ENCODE measurements at regions not wholly inside any gene's neighbourhood (a gene's known extent, or its start where the extent isn't known, plus 50 kb on each side); places are given as distances from the start of the nearest gene placed in this dataset.

DNA sequence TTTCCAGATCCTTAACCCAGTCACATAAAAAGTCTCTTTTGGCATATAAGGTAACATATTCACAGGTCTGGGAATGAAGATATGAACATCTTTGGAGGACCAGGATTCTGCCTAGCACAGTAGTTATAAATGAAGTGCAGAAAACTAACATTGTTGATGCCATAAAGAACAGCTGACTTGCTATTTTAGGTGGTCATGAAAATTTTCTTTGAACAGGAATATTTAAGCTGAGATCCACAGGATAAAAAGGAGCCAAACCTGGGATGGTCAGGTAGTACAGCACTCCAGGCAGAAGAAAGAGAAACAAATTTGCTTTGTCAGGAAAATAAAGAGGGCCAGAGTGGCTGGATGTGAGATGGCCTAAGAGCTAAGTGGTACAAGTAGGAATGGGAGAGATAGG, 80.0 kb downstream of the CENPW start:
- no peak for DNase-seq

DNA sequence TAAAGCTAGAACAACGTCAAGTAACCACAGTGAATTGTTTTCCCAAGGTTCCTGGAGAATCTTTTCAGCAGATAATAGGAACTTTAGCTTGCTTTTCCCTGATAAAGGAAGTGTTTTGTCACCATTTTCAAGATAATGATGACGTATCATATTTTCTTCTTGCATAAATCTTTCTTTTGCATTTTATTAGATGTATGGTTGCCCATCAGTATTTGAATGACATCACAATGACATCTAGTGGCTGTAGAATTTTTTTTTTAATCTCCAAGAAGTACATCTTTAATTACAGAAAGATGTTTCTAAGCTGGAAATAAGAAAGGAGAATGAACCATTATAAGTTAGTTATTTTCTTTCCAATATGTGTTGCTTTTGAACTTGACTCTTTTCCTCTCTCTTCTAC, 83.0 kb downstream of the CENPW start:
- DNase-seq, result no peak

DNA sequence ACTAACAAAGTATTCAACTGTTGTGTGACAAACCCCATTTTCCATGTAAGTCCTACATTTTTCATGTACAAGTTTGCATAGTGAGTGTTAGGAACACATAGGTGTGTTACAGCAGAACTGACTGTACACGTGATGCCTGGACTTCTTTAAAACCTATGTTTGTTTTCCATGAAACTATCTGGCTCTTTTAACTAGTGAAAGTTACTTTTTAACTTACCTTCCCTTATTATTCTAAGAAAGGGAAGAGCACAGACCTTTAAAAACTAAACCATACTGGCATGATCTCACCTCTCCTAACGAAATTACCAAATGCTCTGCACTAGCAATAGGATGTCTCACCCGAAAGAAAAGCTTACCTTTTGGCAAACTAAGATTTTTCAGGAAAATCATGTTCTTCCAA, 87.8 kb downstream of the CENPW start:
- DNase-seq, result no peak

DNA sequence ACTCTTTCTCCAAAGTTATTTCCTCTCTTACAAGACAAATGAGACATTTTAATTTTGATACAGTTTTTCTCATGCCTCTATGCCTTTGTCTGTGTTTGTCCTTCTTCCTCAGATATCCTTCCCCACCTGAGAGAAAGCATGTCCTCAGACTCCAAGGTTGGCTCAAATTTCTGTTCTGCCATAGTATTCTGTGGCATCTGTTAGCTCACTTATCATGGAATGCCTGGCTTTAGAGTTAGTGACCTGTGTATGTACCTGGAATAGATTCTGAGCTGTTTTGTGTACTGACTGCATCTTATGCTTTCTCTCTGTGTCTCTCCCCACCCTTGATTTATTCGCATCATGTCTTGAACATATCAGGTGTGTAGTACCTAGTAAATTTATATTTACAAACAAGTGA, 90.0 kb downstream of the CENPW start:
- no peak for DNase-seq

DNA sequence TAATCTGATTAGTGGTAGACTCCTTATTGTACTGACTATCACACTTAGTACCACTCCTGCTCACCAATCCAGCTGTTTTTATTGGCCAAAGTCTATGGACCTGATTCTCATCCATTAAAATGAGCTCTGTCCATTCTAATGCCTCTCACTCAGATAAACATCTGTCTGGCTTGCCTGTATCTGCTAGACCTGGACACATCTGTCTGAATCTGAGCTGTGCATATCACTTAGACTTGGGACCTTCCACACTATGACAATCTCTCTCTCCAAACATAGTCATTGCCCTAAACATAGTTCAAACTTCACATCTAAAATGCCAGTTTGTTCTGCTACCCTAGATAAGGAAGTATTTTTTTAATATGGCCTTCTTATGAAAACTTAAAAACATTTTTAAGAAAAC, 92.6 kb downstream of the CENPW start:
- no peak for DNase-seq

DNA sequence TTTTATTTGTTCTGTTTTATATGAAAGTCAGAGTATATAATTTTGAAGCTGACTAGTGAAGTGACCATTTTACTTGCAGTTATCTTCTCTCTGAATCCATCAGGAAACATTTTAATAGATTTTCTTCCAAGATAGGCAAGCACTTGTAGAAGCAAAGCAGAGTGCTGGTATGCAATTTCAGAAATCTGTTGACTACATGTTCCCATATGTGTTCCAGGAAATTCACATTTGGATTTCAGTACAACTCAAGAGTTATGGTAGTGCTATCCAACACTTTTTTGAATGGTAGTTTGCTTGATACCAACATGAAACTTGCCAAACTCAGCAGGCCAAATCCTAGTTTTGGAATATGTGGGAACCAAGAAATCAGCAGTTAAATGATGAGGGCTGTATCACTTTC, 94.0 kb downstream of the CENPW start:
- DNase-seq, result no peak

DNA sequence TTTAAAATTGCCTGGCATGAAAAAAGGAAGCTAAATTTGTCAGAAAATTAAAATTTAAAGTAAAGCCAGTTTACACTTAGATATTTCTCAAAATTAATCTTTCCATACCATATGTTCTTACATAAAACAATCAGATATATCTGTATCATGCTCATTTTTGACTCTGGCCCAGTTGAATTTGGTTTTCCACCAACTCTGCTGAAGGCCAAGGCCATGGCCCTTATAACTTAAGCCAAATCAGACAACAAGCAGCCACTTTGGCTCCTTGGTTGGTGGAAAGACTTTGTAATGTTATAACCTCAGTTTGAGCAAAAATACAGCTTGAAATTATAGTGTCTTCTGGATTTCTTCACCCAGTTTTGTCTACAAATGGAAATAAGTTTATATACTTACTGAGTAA, 97.3 kb downstream of the CENPW start:
- DNase-seq, result no peak

DNA sequence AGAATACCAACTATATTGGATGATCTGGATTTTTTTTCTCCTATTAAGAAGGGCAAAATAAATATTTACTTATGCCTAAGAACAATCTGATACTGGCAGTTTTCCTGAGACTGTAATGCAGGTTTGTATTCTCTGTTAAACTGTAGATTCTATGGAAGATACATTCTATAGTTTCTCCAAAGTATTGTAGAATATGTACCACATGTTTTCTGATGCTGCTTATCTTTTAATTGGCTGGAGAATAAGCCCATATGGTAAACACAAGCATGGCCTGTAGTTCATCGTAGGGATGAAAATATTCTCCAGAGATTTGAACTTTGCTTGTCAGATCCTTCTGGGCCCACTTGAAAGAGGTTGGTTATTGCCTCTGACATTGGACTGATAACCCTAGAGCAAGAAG, 99.1 kb downstream of the CENPW start:
- DNase-seq, result no peak

DNA sequence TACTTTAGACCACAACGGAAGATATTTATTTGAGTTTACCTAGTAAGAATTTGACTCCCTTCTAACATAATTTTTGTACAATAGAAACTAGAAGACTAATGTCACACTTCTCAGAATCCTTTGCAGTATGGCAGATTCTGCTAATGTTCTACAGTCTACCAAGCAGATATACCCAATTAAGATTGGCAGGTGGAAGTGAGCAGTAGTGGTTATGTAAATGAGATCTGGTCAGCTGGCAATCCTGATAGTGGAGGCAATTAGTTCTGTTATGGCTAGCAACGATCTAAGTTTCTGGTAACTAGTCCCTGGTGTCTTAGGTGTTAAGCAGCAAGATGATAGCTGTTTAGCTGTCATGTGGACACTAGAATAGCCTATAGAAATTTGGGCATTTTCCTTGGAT, 101.0 kb downstream of the CENPW start:
- no peak for DNase-seq

DNA sequence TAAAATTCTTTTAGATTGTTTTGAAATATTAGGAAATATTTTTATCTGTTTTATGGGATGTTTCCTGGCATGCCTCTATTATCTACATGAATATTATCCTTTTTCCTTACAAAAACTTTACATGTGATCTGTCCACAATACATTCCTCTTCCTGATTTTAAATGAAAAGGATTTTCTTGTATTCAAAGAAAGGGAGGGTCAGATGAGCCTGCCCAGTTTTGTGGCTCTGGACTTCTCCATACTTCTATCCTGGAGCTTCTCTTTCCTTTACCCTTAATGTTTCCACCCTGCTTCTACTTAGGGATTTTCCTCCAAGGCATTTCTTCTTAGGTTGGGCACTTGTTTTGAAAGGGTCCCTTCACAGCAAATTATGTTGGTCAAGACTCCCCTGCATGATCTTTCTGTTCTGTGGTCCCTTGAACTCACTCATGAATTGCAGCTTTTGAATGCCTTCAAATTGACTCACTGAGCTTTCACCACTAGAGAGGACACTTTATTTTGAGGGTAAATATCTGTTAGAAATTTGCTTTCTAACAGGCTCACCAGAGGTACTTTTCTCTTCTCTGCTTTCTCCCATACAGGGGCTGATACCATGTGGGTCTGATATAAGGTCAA, 104.9 kb downstream of the CENPW start:
- DNase-seq, result no peak

DNA sequence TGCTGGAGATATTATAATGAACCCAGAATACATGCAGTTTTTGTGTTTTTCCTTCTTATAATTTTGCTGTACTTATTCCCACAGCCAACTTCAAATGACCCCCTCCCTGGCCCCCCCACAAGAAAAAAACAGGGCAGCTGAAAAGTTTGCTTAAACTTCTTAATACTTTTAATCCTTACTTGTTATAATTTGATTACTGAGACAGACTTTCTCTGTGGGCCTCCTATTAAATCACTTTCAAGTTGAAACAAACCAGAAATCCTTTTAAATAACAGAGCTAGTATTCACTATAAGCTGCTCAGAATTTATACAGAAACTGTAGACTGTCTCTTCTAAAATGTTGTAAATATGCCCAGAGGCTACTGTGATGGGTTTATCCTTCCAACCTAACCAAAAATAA, 106.3 kb downstream of the CENPW start:
- no peak for DNase-seq

DNA sequence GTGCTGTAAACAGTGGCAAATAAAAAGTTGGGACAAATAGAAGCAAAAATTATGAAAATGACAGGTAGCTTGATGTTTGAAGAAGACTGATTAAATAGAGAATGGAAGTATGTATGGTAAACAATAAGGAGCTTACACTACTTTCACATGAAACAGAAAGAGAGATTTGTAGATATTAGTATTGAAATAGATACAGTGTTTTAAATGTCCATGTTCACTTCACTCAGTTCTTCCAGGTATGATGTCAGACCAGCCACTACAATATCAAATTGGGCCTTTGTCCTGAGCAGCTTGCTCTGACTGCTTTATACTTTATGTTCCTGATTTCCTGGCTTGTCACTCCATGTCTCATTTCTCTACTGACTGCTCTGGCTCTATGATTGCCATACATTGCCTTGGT, 107.5 kb downstream of the CENPW start:
- no peak for DNase-seq

DNA sequence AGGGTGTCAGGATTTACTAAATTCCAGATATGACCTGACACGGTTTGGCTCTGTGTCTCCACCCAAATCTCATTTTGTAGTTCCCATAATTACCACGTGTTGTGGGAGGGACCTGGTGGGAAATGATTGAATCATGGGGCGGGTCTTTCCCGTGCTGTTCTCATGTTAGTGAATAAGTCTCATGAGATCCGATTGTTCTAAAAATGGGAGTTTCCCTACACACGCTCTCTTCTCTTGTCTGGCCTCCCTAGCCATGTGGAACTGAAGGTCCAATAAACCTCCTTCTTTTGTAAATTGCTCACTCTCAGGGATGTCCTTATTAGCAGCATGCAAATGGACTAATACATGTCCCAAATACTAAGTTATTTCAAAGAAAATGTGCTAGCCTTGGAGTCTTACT, 121.1 kb downstream of the CENPW start:
- no peak for DNase-seq

DNA sequence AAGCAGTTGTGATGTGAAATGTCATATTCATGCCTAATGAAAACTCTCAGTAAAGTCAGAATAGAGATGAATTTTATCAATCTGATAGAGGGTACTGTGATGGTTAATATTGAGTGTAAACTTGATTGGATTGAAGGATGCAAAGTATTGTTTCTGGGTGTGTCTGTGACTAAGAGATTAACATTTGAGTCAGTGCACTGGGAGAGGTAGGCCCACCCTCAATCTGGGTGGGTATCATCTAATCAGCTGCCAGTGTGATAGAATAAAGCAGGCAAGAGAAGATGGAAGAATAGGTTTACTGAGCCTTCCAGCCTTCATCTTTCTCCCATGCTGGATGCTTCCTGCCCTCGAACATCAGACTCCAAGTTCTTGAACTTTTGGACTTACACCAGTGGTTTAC, 124.3 kb downstream of the CENPW start:
- DNase-seq, result no peak

DNA sequence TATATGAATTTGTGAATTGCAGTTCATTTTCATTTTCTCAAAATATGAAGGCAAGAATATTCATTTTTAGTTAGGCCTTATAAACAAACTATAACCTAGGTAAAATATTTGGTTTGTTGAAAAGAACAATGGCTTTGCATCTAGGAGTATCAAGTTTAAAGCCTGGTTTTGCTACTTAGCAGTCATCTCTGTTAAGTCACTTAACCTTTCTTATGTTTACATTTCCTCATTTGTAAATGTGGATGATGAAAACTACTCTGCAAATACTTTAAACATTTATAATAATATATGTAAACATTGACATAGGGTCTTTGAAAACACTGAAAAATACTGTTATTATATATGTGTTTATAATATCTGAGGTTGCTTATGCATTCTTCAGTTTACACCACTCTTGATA, 135.5 kb downstream of the CENPW start:
- no peak for DNase-seq

DNA sequence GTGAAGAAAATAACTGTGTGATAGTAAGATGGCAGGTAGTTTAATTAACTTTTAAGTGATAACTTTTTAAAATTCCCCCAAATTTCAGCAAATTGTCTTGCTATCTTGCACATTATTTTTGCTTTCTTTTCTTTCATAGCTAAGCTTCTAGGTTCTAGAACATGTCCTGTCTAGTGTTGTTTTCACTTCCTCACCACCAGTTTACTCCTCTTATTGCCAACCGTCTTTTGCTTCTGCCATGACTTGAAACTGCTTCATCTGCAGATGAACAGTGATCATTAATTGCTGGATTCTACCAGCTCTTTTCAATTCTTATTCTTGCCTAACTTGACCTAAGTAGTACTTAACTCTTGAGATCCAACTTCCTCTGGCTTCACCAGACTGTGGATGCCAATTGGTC, 137.8 kb downstream of the CENPW start:
- DNase-seq, result no peak

DNA sequence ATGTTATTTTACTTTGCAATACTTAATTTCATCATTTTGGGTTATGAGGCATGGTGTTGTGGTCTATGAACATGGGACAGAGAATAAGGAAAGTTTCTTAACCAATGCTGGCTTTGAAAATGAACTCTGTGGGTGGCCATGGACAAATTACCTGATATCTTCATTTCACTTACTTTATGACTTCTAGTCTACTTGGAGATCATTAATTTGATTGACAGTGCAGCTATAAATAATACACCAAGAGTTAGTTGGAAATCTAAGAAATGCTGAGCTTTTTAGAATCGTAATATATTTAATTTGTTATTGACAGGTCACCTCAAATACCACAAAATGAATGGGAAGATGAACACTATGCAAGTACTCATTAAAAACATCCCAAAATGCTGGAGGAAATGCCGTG, 140.4 kb downstream of the CENPW start:
- DNase-seq, result no peak

DNA sequence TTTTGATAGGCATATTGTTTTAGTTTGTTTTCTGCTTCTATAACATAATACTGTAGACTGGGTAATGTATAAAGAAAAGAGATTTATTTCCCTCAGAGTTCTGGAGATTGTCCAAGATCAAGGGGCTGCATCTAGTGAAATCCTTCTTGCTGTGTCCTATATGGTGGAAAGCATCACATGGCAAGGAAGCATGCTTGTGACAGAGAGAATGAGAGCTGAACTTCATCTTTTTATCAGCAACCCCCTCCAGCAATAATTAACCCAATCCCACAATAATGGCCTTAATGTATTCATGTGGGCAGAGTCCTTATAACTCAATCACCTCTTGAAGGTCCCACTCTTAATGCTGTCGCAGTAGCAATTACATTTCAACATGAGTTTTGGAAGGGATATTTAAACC, 141.4 kb downstream of the CENPW start:
- DNase-seq, result no peak

DNA sequence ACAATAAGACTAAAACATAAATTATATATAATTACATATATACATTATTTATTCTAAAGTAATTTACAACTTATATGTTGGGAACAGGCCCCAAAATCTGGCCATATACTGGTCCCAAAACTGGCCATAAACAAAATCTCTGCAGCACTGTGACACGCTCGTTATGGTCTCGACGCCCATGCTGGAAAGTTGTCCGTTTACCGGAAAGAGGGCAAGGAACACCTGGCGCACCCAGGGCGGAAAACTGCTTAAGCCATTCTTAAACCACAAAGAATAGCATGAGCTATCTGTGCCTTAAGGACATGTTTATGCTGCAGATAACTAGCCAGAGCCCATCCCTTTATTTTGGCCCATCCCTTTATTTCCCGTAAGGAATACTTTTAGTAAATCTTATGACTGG, 164.9 kb downstream of the CENPW start:
- DNase-seq, result no peak

DNA sequence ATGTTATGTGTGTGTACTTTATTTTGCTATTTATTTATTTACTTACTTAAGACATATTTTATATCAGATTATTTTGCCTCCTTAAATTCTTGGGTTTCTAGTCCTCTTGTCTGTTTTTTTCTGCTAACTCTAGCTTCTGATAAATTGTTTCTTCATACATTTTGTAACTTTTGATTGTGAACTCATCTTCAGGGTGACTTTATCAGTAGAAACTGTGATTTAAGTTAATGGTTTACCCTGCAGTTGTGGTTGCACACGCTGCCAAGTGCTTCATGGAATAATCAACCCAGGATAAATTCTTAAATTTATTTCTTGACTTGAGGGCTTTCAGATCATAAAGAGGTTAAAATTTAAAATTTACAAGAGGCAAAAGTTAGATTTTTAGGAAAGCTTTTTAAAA, 173.3 kb downstream of the CENPW start:
- DNase-seq, result no peak

DNA sequence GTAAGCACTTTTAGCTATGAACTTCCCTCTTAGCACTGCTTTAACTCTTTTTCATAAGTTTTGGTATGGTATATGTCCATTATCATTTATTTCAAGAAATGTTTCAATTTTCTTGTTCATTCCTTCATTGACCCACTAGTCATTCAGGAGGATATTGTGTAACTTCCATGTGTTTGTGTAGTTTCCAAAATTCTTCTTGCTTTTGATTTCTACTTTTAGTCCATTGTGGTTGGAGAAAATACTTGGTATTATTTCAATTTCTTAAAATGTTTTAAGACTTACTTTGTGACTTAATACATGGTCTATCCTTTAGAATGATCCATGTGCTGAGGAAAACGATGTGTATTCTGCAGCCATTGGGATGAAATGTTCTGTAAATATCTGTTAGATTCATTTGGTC, 176.5 kb downstream of the CENPW start:
- no peak for DNase-seq

DNA sequence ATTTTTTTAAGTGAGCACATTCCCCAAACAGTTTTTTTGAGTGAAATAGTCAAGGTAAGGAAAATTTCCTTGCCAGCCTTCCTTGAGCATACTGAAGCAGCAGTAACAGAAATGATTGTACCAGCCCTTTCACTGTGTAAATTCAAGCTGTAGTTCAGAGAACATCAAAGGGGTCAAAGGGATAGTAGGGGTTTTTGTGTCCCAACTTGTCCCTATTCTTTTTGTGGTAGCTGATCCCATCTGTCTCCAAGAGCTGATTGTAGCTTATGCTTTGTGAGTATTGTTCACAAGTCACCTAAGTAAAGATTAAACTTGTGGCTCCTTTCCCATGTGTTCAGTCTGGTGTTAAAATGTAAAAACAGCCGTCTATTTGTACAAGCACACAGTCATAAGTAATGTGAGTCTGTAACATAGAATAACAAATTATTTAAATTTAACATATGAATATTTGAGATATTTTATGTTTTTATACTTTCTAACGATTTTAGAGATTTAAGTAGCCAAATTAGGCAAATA, 185.0 kb downstream of the CENPW start:
- no peak for DNase-seq

DNA sequence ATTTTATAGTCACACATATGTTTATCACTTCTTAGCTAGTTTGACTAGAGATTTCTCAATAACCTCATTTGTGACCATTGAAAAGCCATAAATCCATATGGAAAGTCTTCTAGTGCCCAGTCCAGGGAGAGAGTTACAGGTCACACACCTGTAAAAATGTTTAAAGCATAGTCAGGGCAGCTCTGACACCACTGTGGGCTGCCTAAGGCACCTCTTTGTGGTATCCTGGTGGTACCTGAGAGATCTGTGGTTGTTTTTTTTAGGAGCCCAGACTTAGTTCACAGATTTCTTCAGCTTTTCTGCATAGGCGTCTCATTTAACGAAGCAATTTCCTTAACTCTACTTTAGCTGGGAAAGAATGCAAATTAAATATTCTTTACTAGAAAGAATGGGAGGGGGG, 186.6 kb downstream of the CENPW start:
- no peak for DNase-seq

DNA sequence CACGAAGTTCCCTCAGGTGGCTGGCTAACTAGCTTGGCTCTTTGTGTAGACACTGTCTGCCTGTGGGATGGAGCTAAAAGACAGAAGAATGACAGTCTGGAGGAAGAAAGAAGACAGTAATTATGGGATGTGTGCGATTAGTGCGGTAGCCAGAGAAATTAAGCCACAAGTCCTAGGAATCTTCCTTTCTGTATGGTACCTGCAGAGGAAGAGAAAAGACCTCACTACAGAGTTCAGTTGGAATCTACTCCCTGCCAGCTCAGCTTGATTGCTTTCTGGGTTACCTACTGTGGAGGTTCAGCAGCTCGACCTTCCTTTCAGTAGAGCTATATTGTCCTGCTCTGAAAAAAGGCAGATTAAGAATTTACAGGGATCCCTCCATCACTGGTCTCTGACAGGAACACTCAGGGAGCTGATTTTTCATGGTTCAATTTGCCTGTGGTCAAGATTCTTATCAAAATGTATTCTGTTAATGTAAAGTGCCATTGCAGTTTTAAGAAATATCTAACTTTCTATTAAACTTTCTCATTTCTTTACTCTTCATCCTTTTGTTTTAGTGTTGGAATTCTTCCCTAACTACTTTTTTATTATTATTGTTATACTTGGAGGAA, 187.2 kb downstream of the CENPW start:
- no peak for DNase-seq

DNA sequence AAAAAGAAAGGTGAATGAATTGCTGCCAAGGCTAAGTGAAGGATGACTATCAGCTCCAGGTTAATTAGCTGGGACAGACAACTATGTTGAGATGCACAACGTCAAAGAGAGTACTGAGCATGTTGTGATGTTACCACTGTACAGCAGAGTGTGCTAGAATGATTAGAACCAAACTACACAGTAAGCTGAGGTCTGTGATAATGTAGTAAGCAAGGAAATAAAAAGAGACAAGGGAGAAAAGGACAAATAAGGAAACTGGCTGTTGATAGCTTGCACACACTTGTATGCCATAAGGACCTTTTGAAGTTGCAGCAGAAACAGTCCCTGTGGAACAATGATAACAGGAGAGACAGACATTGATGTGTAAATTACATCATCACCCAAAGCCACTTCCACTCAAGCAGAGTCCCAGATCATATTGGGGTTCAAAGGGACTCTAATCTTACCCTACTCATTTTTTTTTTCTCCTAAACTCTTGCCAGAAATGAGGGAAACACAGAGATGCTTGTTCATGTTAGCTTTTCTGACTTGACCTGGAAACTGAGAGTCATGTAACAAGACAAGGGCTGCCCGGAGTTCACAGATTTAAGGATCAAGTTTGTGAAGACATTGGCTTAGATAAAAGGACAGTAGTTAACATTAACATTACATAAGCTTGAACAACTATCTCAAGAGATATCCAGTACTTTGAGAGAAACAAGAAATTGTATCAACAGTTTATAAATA, 189.9 kb downstream of the CENPW start:
- DNase-seq, result no peak

Data from right hindlimb (tissue), 1 donor.